GM13976 (cell line): ENCODE measurements at regions not wholly inside any gene's neighbourhood (a gene's known extent, or its start where the extent isn't known, plus 50 kb on each side); places are given as distances from the start of the nearest gene placed in this dataset.

Source experiments
- DNase-seq: peaks from one replicate; pipeline ENCODE4 v3.0.0; 2012; ENCODE audit warnings: low spot score
- in situ Hi-C: fragments of 300-500 bp; cut with MboI; formaldehyde crosslinking; loops from one replicate; pipeline ENCODE4 v1.12.0; 2022; ENCODE audit warnings: low sequenced_read_pairs, mixed read lengths, inconsistent platforms; ENCODE audit not compliant: unreplicated experiment
- TF ChIP-seq, protein P1 (sequence below): IDR thresholded peaks from 2 replicates; pipeline ENCODE4 v1.5.1; 2012; ENCODE audit warnings: borderline replicate concordance, mild to moderate bottlenecking; ENCODE audit not compliant: insufficient read depth; ENCODE audit errors: extremely low read depth, missing control alignments, control extremely low read depth

DNA sequence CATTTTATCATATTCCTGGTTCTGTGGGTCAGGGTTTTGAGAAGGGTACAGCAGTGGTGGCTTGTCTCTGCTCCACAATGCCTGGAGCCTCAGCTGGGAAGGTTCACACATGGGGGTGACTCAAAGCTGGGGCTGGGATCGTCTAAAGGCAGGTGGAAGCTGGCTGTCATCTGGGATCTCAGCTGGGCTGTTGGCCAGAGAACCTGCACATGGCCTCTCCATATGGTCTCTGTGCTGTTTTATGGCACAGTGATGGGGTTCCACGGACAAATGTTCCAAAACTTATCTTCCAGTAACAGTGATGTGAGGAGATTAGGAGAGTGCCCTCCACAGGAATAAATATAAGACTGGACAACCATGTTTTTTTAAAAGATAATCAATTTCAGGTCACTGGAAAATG, 191.4 kb downstream of the SS18 start:
- in situ Hi-C loops, result no loop called here
- no peak for DNase-seq
- TF ChIP-seq, protein P1, sequence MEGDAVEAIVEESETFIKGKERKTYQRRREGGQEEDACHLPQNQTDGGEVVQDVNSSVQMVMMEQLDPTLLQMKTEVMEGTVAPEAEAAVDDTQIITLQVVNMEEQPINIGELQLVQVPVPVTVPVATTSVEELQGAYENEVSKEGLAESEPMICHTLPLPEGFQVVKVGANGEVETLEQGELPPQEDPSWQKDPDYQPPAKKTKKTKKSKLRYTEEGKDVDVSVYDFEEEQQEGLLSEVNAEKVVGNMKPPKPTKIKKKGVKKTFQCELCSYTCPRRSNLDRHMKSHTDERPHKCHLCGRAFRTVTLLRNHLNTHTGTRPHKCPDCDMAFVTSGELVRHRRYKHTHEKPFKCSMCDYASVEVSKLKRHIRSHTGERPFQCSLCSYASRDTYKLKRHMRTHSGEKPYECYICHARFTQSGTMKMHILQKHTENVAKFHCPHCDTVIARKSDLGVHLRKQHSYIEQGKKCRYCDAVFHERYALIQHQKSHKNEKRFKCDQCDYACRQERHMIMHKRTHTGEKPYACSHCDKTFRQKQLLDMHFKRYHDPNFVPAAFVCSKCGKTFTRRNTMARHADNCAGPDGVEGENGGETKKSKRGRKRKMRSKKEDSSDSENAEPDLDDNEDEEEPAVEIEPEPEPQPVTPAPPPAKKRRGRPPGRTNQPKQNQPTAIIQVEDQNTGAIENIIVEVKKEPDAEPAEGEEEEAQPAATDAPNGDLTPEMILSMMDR, result no peak

DNA sequence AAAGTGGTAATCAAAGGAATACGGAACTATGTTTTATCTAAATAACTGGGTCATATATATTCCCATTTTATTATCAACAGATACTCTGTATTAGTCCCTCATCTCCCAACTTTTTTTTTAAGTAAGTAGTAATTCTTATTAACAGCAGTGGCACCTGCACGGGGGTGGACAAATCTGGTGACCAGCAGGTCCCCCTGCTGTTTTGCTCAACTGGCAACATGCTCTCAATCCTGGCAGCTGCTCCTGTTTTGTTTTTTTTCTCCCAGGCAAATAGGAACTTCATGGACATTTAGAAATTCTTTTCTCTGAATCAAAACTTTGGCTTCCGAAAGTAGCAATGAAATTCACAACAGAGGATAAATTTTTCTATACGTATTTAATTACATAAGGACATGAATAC, 193.5 kb downstream of the SS18 start:
- DNase-seq, result no peak
- in situ Hi-C loops, result no loop called here
- TF ChIP-seq, protein P1, result no peak

DNA sequence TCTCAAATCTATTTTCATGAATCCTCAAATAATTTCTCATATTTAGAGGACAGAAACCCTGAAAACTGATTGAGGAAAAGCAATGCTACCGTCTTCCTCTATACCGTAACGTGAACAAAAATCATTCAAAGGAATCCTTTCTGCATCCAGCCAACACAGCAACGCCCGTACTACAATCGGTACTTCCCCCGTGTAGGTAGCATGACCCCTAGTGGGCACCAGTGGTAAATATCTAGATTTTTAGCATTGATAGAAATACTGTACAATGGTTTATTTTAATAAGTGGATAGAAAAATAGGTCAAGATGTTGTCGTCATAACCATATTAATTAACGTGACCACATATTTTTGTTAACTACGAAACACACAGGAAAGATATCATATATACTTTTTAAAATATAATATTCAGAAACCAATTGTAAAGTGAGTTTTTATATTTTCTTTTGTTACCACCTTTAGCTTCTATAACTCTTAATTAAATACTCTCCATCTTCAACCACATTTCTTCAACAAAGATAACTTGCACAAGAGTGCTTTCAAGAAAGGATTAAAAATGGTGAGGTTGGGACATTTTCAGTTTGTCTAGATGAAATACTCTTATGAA, 194.1 kb downstream of the SS18 start:
- TF ChIP-seq, protein P1, result peak; percentile 56
- DNase-seq, result peak; percentile 56
- in situ Hi-C loops, result no loop called here

DNA sequence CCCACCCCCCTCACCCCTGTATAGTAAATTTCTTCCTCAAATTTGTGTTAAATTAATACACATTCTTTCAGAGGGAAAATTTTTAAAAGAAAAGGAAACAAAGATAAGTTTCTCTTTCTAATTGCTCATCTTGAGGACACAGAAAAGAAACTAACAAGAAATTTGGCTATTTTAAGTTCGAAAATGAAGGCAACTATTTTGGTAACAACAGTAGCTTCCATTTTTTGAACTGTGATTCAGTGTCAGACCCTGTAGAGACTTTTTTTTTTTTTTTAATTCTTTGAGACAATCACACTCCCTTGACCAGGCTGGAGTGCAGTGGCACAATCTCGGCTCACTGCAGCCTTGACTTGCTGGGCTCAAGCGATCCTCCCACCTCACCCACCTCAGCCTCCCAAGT, 194.9 kb downstream of the SS18 start:
- no peak for DNase-seq
- in situ Hi-C loops, result no loop called here
- TF ChIP-seq, protein P1, result no peak

DNA sequence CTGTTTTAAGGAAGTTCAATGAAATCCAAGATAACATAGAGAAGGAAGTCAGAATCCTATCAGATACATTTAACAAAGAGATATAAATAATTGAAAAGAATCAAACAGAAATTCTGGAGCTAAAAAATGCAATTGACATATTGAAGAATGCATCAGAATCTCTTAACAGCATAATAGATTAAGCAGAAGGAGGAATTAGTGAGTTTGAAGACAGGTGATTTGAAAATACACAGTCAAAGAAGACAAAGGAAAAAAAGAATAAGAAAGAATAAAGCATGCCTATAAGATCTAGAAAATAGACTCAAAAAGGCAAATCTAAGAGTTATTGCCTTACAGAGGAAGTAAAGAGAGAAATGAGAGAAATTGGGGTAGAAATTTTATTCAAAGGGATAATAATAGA, 204.1 kb downstream of the SS18 start:
- in situ Hi-C loops, result no loop called here
- no peak for DNase-seq
- TF ChIP-seq, protein P1, result no peak

DNA sequence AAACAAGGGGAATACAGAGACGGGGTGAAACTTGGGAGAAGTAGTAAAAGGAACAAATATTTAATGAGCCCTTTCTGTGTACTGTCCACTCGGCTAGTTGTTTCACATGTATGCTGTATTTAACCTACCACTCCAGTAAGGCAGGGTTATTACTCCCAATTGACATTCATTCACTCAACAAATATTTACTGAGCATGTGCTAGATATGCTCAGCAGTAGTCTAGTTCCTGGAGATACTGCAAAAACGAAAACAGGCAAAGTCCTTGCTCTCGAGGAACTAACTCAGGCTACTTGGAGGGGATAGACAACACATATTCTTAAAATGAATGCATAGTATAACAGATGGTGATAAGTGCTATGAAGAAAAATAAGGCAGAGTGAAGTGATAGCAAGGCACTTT, 207.3 kb downstream of the SS18 start:
- TF ChIP-seq, protein P1, result no peak
- no peak for DNase-seq
- in situ Hi-C loops, result no loop called here
